Renal cortex interstitium (tissue), 11 donors: ENCODE measurements at regions not wholly inside any gene's neighbourhood (a gene's known extent, or its start where the extent isn't known, plus 50 kb on each side); places are given as distances from the start of the nearest gene placed in this dataset.

ENCODE experiments used
- DNase-seq, 11 donors: peaks; one replicate each; pipeline ENCODE4 v3.0.0-alpha.2; 2013; ENCODE audit warnings: low read depth in 9 of 11, low spot score in 4 of 11; ENCODE audit errors: extremely low read depth in 1 of 11

GRCh38 chr15:26477044-26477443 is 295.8 kb downstream of the GABRB3 start:
- DNase-seq = no peak

GRCh38 chr15:26475554-26475953 is 297.3 kb downstream of the GABRB3 start:
- no peak for DNase-seq

DNA sequence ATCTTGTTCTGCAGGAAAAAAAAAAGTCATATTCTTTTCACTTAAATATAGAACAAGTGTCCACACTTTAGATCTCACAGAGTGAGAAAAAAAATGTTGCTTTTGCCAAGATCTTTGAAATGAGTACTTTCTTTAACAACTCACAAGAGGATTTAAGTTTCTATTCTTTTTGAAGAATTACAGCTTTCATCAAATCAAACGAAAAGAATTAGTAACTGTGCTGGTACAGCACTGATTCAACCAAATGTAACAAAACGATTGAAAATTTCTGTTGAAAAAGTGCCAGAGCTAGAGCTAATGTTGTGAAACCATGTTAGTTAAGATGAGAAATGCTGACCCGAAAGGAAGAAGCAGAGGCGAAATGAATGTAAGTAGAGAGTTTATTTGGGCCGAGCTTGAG is 300.2 kb downstream of the GABRB3 start:
- no peak for DNase-seq

GRCh38 chr15:26461847-26462608 is 310.8 kb downstream of the GABRB3 start:
- no peak for DNase-seq

- no peak for DNase-seq
Observed at GRCh38 chr15:26460165-26460564, 312.7 kb downstream of the GABRB3 start.

DNA sequence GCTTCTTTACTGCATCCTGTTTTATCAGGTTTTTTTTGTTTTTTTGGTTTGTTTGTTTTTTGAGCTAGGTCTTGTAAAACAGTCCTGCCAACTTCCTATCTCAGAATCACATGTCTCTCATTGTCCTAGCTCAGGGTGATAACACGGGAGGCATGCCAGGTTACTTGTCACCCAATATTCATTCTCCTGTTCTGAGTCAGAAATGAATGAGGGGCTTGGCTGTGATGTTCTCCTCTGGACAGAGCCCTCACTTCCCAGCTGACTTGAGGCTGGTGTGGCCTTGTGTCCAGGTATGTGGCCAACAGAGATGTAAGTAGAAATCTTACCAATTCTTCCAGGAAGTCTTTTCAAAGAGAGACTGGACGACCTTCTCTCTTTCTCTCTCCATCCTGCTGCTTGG is 317.0 kb downstream of the GABRB3 start:
- DNase-seq = no peak

DNA sequence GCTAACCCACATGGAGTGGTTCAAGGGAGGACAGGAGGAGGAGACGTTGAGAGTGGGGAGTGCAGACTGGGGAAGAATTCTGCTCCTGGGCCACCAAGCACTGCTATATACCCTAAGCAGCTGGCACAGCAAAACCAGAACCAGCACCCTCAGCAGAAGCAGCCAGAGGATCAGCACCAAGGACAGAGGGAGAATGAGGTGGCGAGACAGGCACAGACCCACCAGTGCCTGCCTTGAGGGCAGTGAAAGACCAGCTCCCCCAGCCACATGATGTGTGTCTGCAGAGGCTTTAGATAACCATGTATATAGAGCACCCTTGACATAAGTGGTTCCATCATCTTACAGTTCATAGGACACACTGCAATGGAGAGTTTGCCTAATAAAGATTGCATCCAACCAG is 319.0 kb downstream of the GABRB3 start:
- peak in 1 of 11 donors; percentile 9 for DNase-seq

DNA sequence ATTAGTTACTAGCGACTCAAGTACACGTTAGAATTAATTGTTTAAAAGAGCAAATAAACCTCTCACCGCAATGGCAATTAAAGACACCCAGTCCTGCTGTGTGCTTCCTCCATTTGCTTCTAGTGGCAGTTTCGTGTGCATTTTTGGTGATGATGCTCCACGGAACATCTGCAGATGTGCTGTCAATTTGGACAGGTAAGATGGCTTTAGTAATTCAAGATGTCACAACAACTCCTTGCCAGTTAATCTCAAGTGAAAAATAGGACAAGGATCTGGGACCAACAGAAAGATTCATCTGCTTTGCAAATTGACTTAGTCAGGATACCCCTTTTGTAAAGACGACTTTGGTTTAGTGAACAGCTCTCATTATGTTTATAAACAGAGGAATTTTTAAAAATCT is 320.9 kb downstream of the GABRB3 start:
- DNase-seq = no peak

DNA sequence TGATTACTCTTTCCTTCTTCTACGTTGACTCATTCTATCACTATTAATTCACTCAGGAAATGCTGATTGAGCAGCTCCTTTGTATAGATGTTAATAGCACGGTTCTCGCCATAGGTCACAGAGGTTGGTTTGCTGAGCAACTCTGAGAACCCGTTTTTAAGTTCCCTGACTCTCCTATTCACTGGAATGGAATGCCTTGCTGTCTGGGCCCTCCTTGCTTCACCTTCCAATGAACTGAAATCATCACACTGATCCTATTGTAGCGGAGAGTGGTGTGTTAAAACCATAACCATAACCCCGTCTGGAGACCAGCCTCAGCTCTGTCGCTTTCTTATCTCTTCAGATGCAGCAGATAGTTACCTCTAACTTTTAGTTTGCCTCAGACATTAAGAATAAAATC is 323.6 kb downstream of the GABRB3 start:
- DNase-seq = no peak

DNA sequence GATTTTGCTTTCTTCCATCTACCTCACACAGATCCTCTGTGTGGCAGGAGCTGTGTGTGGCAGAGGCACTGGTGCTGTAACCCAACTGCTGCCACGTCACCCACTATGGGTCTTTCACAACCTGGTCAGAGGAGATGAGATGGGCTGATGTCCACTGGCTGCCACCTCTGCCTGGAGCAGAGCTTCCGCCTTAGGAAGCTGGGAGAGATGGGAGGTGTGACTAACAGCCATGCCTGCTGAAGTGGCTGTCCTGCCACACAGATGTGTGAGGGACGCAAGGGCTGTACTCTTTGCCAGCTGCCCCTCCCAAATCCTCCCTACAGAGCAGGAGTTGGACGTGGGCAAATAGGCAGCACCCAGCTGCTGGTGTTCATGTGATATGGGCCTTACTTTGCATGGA is 329.5 kb downstream of the GABRB3 start:
- DNase-seq = no peak

GRCh38 chr15:26442680-26443079 is 330.2 kb downstream of the GABRB3 start:
- no peak for DNase-seq

GRCh38 chr15:26439681-26440080 is 333.2 kb downstream of the GABRB3 start:
- DNase-seq = no peak

DNA sequence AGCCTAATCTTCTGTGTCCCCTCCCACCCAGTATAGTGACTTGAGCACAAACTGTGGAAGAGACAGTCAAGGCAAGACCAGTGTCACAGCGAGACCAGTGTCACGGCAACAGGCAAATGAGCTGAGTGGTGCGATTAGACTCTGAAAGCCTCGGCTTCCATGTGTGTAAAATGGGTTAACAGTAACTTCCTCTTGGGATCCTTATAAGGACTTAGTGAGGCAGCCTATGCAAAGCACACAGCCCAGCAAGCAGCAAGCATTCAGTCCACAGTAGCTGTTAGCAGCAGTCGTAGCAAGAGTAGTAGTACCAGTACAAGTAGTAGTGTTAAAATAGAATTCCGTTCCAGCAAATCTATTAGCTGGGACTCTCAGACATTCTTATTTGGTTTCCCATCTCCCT is 334.1 kb downstream of the GABRB3 start:
- no peak for DNase-seq

DNA sequence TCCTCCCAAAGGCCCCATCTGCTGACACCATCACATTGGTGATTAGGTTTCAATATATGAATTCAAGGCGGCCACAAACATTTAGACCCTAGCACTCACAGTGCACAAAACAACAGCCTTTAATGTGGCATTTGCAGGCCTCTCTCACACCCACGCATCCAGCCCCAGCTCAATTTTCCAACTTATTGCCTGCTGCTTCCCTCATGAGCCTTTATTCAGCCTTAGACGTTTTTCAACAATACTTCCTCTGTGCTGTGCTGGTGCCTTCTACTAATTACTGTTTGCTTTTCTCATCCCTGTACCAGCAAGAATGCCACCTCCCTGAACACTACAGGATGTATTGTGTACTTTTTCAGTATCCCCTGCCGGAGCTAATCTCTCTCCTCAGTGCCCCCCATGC is 334.6 kb downstream of the GABRB3 start:
- DNase-seq = peak in 3 of 11 donors; percentile 8 to 30 (median 10)

- no peak for DNase-seq
Observed at GRCh38 chr15:26433818-26434217, 339.0 kb downstream of the GABRB3 start.

DNA sequence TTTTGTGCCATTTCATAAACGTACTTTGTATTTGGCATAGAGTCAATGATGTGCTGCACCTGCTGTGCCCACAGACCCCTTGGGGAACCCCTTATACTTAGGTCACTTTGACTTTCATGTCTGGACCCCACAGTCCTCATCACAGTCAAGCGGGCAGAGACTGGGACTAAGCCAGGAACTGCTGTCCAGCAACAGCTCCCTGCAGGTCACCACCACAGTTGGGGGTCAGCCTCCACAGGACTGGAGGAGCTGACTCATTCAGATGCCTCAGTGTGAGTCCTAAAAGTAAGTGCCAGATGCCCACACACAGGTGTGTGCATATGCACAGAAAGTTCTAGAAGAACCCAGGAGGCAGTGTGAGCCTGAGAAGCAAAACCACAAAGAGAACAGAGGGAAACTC is 339.8 kb downstream of the GABRB3 start:
- DNase-seq = no peak

GRCh38 chr15:26421065-26421464 is 351.8 kb downstream of the GABRB3 start:
- no peak for DNase-seq

- no peak for DNase-seq
Observed at GRCh38 chr15:26395624-26396023, 377.2 kb downstream of the GABRB3 start.

DNA sequence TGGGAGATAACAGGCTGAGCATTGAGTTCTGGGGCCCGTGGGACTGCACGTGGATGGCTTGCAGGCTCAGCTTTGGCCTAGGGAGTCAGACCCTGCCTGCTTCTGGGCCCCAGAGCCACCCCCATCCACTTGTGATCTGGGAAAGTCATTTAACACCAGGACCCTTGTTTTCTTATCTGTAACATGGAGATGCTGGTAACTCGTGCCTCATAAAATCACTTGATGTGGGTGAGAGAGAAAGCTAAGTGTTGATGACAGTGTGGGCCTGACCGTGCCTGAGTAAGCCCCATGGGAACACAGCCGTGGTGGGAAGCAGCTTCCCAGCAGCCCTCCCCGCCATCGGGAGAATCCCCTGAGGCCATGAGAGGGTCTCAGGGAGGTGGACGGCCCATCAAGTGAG is 378.1 kb downstream of the GABRB3 start:
- DNase-seq = no peak

DNA sequence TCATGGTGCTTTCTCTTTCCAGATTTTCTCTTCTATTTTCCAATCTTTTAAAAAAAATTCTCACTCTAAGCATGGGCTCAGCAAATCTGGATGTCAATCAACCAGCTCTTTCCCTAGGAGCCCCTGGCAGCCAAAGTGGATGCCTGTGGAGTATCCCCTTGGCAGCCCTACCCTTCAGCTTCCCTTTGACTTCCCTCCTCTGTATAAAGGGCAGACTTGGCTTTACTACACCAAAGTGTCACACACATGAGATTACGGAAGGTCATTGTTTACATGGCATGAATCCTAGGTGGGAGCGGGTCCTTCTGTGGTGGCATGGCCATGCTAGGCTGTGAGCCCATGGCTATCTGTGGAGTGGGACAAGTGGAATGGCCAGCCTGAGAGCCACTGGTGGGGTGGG is 379.9 kb downstream of the GABRB3 start:
- no peak for DNase-seq

DNA sequence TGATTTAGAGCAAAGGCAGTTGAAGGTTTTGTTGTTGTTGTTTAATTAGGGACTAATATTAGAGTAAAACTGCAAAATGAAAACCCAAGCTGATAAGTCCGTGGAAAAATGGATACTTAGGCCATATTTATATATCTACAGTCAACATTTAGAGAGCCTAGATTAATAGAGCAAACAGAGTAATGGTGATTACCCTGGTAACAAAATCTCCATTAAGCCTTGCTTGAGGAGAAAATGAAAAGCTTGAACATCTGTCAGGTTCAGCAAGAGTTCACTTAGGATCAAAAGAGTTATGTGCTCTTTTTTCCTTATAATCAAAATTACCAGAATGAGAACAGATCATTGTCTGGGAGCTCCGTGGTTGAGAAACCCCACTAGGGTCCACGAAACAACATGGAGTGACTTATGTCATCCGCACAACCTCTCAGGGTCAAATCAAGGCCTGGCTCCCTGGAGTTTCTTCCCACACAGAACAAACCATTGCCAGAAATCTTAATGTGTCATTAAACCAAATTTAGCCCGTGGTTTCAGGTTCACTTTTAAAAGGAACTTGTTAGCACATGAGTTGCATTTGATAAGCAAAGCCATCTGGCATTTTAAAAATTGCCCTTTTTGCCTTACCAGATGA is 381.2 kb downstream of the GABRB3 start:
- no peak for DNase-seq
